ENCODE measurements at regions not wholly inside any gene's neighbourhood (a gene's known extent, or its start where the extent isn't known, plus 50 kb on each side); places are given as distances from the start of the nearest gene placed in this dataset.

GRCh38 chr17:27391427-27391826, 64.8 kb upstream of the KSR1 start:
- no peak for DNase-seq (ENCODE audit: low spot score)

- DNase-seq (ENCODE audit: low spot score) = no peak
These were observed 60.2 kb upstream of the KSR1 start for GRCh38 chr17:27396045-27396444.

GRCh38 chr17:27396941-27397340, 59.3 kb upstream of the KSR1 start:
- no peak for DNase-seq (ENCODE audit: low spot score)

GRCh38 chr17:27398691-27399090, 57.6 kb upstream of the KSR1 start:
- DNase-seq (ENCODE audit: low spot score) = no peak

- DNase-seq (ENCODE audit: low spot score) = no peak
These were observed 55.3 kb upstream of the KSR1 start for GRCh38 chr17:27400991-27401390.

GRCh38 chr17:27402943-27403342, 53.3 kb upstream of the KSR1 start:
- DNase-seq (ENCODE audit: low spot score) = no peak

- DNase-seq (ENCODE audit: low spot score) = no peak
These were observed 52.7 kb upstream of the KSR1 start for GRCh38 chr17:27403480-27404005.

- no peak for DNase-seq (ENCODE audit: low spot score)
These were observed 51.6 kb upstream of the KSR1 start for GRCh38 chr17:27404676-27405075.
